Peyer's patch (tissue), 4 donors: ENCODE measurements at regions not wholly inside any gene's neighbourhood (a gene's known extent, or its start where the extent isn't known, plus 50 kb on each side); places are given as distances from the start of the nearest gene placed in this dataset.

Source experiments
- CTCF ChIP-seq, 6 experiments: fragments of 450-650 bp in 4 of 6; fragments of 200-600 bp in 2 of 6; sonication (generic) in 1 of 6; IDR thresholded peaks; one replicate each; pipeline ENCODE4 v1.5.1; 2017 to 2019; ENCODE audit warnings: antibody characterized with exemption in 6 of 6, mild to moderate bottlenecking in 3 of 6, moderate library complexity in 1 of 6
- POLR2A ChIP-seq, 2 donors: fragments of 450-650 bp; IDR thresholded peaks; one replicate each; pipeline ENCODE4 v1.5.1; 2017; ENCODE audit warnings: antibody characterized with exemption in 2 of 2, mild to moderate bottlenecking in 2 of 2, moderate library complexity in 2 of 2

GRCh38 chr10:45198486-45199204 lies 116.8 kb downstream of the OR13A1 start:
- no peak for TF ChIP-seq CTCF (IDR thresholded peaks at IDR 0.05)
- TF ChIP-seq POLR2A (IDR thresholded peaks at IDR 0.05): no peak
